PC-9 (cell line): ENCODE measurements at regions not wholly inside any gene's neighbourhood (a gene's known extent, or its start where the extent isn't known, plus 50 kb on each side); places are given as distances from the start of the nearest gene placed in this dataset.

Experiments used
- CTCF ChIP-seq: fragments of 200-600 bp; sonication (generic); conservative IDR thresholded peaks from 2 replicates; pipeline ENCODE4 v1.6.1; 2017; ENCODE audit warnings: mixed run types, antibody characterized with exemption, mild to moderate bottlenecking, moderate library complexity
- EZH2 ChIP-seq: fragments of 200-600 bp; sonication (generic); IDR thresholded peaks from 2 replicates; pipeline ENCODE4 v1.8.0; 2017; ENCODE audit warnings: antibody characterized with exemption, low read depth

DNA sequence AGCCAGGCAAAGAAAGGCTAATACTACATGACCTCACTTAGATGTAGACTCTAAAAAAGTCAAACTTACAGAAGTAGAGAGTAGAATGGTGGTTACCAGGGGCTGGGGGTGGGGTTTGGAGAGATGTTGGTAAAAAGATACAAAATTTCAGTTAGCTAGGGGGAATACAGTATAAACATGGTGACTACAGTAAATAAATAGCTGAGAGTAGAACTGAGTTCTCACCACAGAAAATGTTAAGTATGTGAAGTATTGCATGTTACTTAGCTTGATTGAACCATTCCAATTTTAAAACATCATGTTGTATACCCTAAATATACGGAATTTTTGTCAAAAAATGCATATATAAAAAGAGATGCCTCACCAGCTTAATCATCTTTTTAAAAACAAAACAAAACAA, 67.5 kb upstream of the DOCK9 start:
- no peak for TF ChIP-seq CTCF
- TF ChIP-seq EZH2: no peak
